GM12865 (cell line): ENCODE measurements at regions not wholly inside any gene's neighbourhood (a gene's known extent, or its start where the extent isn't known, plus 50 kb on each side); places are given as distances from the start of the nearest gene placed in this dataset.

Experiments used
- DNase-seq: peaks from one replicate; pipeline ENCODE4 v3.0.0; 2010; ENCODE audit warnings: low read depth
- H3K4me3 ChIP-seq: 2 replicates; pipeline ENCODE4 v1.5.1; 2011; ENCODE audit warnings: mild to moderate bottlenecking, low read depth, low read length, control low read depth
- TF ChIP-seq, protein P1 (sequence below): IDR thresholded peaks from 2 replicates; pipeline ENCODE4 v1.5.1; 2011; ENCODE audit warnings: low read length, control low read depth, low read depth, inconsistent platforms; ENCODE audit not compliant: insufficient read depth; ENCODE audit errors: missing control alignments

DNA sequence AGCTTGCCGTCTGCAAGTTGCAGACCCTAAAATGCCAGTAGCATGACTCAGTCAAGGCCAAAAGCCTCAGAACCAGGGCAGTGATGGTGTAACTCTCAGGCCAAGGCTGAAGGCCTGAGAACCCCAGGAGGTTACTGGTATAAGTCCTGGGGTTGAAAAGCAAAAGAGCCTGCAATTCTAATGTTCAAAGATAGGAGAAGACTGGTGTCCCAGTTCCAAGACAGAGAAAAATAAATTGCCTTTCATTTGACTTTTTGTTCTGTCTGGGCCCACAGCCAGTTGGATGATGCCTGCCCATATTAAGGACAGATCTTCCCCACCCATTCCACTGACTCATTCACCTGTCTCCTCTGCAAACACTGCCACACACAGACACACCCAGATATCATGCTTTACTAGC lies 673.2 kb downstream of the CDH18 start:
- DNase-seq: no peak
- TF ChIP-seq, protein P1, sequence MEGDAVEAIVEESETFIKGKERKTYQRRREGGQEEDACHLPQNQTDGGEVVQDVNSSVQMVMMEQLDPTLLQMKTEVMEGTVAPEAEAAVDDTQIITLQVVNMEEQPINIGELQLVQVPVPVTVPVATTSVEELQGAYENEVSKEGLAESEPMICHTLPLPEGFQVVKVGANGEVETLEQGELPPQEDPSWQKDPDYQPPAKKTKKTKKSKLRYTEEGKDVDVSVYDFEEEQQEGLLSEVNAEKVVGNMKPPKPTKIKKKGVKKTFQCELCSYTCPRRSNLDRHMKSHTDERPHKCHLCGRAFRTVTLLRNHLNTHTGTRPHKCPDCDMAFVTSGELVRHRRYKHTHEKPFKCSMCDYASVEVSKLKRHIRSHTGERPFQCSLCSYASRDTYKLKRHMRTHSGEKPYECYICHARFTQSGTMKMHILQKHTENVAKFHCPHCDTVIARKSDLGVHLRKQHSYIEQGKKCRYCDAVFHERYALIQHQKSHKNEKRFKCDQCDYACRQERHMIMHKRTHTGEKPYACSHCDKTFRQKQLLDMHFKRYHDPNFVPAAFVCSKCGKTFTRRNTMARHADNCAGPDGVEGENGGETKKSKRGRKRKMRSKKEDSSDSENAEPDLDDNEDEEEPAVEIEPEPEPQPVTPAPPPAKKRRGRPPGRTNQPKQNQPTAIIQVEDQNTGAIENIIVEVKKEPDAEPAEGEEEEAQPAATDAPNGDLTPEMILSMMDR: no peak
- no peak overlapping the region for H3K4me3 ChIP-seq

DNA sequence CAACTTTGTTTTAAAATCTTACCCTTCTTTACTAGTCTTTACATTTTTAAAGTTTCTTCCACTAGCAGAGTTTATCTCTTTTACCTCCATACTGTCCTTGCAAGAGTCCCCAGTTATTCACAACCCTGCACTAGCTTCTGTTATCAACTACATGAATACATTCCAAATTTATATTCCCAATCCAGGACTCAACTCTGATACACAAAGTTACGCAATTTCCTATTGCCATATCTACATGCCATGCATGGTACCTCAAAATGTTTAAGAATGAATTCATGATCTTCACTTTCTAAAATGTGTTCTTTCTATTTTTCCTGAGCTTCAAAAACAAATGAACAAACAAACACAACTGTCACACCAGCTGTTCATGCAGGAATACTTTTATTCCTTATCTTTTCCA lies 668.7 kb downstream of the CDH18 start:
- no peak overlapping the region for H3K4me3 ChIP-seq
- TF ChIP-seq, protein P1: no peak
- DNase-seq: no peak

DNA sequence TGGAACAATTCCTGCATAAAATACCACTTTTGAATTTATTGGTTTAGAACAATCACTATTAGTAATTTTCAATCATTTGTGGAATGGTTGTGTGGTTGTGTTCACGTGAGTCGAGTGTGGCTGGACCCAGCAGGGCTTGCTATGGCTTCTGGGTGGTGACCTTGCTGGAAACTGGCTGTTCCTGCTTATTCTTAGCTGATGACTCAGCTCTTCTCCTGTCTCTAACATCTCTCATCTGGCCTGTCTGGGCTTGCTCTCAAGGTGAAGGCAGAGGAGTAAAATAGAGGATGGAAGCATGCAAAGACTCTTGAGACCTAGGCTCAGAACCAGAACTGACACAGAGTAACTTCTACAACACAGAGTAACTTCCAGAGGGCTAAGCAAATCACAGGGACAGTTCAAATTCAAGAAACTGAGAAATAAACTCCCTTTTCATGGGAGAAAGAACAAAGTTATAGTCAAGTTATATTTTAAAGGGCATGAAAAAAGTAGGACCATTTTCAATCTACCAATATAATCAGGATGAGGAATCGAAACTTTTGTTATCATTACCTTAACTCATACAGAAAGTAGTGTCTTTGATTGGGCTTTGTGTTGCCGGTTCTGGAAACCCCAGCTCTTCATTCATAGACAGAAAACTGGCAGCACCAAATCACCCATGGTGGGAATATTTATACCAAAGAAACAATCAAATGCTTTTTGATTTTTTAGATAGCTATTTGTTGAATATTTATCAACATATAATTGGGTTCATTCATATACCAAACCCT lies 665.1 kb downstream of the CDH18 start:
- DNase-seq: peak; percentile 5
- TF ChIP-seq, protein P1: no peak
- no peak overlapping the region for H3K4me3 ChIP-seq

DNA sequence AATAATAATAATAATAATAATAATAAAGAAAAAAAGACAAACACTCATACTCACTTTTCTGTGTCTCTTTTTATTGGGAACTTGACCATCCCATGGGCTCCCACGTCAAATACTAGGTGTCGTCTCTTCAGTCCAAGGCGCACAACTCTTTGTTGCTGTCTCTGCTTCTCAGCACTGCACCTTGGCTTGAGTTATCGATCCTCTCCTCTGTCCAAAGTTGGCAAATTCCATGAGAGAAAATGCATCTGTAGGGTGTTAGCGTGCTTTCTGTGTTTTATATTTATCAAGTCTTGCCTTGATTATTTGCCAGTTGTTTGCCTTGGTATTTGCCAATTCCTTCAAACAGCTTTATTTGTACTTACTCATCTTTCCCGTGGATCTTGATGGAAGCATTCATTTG lies 653.7 kb downstream of the CDH18 start:
- no peak overlapping the region for H3K4me3 ChIP-seq
- TF ChIP-seq, protein P1: no peak
- no peak for DNase-seq

DNA sequence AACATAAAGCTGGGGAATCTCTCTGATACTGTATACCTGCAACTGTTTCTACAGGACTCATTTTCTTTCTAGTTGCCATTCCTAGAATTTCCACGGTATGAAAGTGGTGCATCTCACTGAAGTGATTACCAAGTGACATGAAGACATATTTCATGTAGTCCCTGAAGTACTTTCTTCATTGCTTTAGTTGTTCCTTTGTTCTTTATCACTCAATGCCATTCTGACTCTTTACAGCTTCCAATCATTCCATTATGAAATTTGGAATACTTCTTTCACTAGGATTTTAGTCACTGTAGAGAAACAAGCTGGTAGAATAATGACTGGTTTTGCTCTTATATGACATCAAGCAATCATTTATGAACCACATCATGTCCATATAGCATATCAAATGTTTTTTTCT lies 645.1 kb downstream of the CDH18 start:
- TF ChIP-seq, protein P1: no peak
- DNase-seq: no peak

DNA sequence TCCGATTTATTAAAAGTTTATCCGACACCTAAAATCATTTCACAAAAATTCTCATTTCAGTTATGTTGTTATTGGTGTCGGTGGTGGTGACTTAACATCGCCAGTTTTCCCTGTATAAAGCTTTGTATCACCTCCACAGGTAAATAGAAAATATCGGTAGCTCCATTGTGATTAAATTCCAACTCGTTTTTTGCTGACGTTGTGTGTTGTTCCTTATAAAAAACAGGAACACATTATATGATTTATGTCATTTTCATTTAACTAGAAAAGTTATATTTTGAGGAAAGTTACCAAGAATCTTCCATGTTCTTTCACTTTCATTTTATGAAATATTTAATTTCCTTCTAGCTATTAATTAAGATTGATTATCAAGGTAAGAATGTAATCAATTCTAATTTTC lies 635.9 kb downstream of the CDH18 start:
- no peak overlapping the region for H3K4me3 ChIP-seq
- TF ChIP-seq, protein P1: no peak
- no peak for DNase-seq

More for the DNA sequence above, 645.1 kb downstream of the CDH18 start:
- H3K4me3 ChIP-seq: no peak overlapping the region

DNA sequence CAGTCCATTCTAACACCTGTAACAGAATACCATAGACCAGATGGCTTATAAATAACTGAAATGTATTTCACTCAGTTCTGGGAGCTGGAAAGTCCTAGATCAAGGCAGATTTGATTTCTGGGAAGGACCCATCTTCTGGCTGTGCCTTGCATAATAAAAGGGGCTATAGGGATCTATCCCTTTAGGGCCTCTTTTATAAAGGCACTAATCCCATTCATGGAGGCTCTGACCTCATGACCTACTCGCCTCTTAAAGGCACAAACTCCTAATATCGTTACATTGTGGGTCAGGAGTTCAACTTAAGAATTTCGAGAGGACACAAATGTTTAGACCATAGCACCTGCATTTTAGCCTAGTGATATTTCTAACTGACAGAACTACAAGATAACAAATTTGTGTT lies 619.0 kb downstream of the CDH18 start:
- TF ChIP-seq, protein P1: no peak
- H3K4me3 ChIP-seq: no peak overlapping the region
- no peak for DNase-seq
